MM.1S (cell line): ENCODE measurements at regions not wholly inside any gene's neighbourhood (a gene's known extent, or its start where the extent isn't known, plus 50 kb on each side); places are given as distances from the start of the nearest gene placed in this dataset.

Experiments used
- DNase-seq: peaks from one replicate; pipeline ENCODE4 v3.0.0-alpha.2; 2015
- H2AFZ ChIP-seq: fragments of 300-600 bp; sonication (generic); 2 replicates; pipeline ENCODE4 v1.6.0; 2016; ENCODE audit warnings: antibody characterized with exemption, low read length
- H3F3A ChIP-seq: fragments of 300-600 bp; sonication (generic); 2 replicates; pipeline ENCODE4 v1.6.1; 2016; ENCODE audit warnings: mild to moderate bottlenecking, antibody characterized with exemption, low read length, moderate library complexity, mixed read lengths; ENCODE audit not compliant: insufficient read depth
- H3K27ac ChIP-seq: fragments of 300-600 bp; sonication (generic); 2 replicates; pipeline ENCODE4 v1.5.1; 2016; ENCODE audit warnings: mild to moderate bottlenecking, low read length
- H3K27me3 ChIP-seq: fragments of 300-600 bp; sonication (generic); replicated peaks from 2 replicates; pipeline ENCODE4 v1.6.0; 2016; ENCODE audit warnings: low read length; ENCODE audit not compliant: insufficient read depth
- H3K36me3 ChIP-seq: fragments of 300-600 bp; sonication (generic); replicated peaks from 2 replicates; pipeline ENCODE4 v1.6.1; 2016; ENCODE audit warnings: mild to moderate bottlenecking, low read length, mixed read lengths; ENCODE audit not compliant: insufficient read depth
- H3K4me1 ChIP-seq: fragments of 300-600 bp; sonication (generic); 2 replicates; pipeline ENCODE4 v1.6.1; 2016; ENCODE audit warnings: low read length, mixed read lengths
- H3K4me2 ChIP-seq: fragments of 300-600 bp; sonication (generic); 2 replicates; pipeline ENCODE4 v1.6.0; 2016; ENCODE audit warnings: low read depth, low read length
- H3K4me3 ChIP-seq: fragments of 300-600 bp; sonication (generic); 2 replicates; pipeline ENCODE4 v1.5.1; 2016; ENCODE audit warnings: low read length, mixed read lengths
- H3K79me2 ChIP-seq: fragments of 300-600 bp; sonication (generic); 2 replicates; pipeline ENCODE4 v1.6.1; 2016; ENCODE audit warnings: mixed run types, low read length, mixed read lengths
- H3K9ac ChIP-seq: fragments of 300-600 bp; sonication (generic); 2 replicates; pipeline ENCODE4 v1.6.1; 2016; ENCODE audit warnings: low read length, mixed read lengths
- H3K9me2 ChIP-seq: fragments of 300-600 bp; sonication (generic); replicated peaks from 2 replicates; pipeline ENCODE4 v1.6.1; 2016; ENCODE audit warnings: mild to moderate bottlenecking, low read length, mixed read lengths; ENCODE audit not compliant: insufficient read depth
- H3K9me3 ChIP-seq: fragments of 300-600 bp; sonication (generic); replicated peaks from 2 replicates; pipeline ENCODE4 v1.6.1; 2016; ENCODE audit warnings: mild to moderate bottlenecking, low read length, mixed read lengths; ENCODE audit not compliant: insufficient read depth
- H4K20me1 ChIP-seq: fragments of 300-600 bp; sonication (generic); 2 replicates; pipeline ENCODE4 v1.6.1; 2016; ENCODE audit warnings: mild to moderate bottlenecking, low read length, moderate library complexity, mixed read lengths; ENCODE audit not compliant: insufficient read depth
- CTCF ChIP-seq: fragments of 300-600 bp; sonication (generic); IDR thresholded peaks from 2 replicates; pipeline ENCODE4 v1.5.1; 2016; ENCODE audit warnings: antibody characterized with exemption, low read length, mixed read lengths
- EZH2 ChIP-seq: fragments of 300-600 bp; sonication (generic); optimal IDR thresholded peaks from 2 replicates; pipeline ENCODE3; 2017; ENCODE audit warnings: low read depth, mild to moderate bottlenecking, antibody characterized with exemption, low read length, mixed read lengths
- EZH2phosphoT487 ChIP-seq: fragments of 300-600 bp; sonication (generic); IDR thresholded peaks from 2 replicates; pipeline ENCODE4 v1.6.1; 2018; ENCODE audit warnings: antibody characterized with exemption, low read length

DNA sequence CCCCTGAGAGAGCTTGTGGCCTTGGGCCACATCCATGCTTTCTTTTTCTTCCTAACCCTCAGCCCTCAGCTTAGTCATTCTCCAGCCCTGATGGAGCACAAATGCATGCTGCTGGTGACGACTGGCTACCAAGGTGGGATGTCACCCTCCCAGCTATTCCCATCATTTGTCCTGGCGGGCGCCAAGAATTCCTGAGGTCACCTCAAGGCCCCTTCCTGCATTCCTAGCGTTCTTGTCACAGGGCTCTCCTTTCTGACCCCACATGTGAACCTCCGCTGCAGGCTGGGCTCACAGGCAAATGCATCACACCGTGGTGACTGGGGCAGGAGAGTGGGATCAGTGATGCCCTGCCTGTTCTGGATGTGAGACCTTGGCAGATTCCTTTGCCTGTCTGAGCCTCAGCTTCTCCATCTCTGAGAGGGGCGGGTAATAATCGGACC lies 53.4 kb upstream of the IFFO2 start:
- H3K9ac ChIP-seq = no peak overlapping the region
- no peak for DNase-seq
- no peaks in the 10 kb centered on the region for H3K9me2 ChIP-seq
- H3K4me2 ChIP-seq = no peak overlapping the region
- H3K36me3 ChIP-seq = no peaks in the 10 kb centered on the region
- H3K4me3 ChIP-seq = no peak overlapping the region
- peaks cover 86% of the 10 kb centered on the region for H3K27me3 ChIP-seq
- H2AFZ ChIP-seq = no peak overlapping the region
- H3F3A ChIP-seq = 0 out of 2 replicates have a peak, but pooled peaks cover 10% of the 10 kb centered on the region
- H3K4me1 ChIP-seq = peaks cover 12% of the 10 kb centered on the region
- H3K27ac ChIP-seq = no peak overlapping the region
- no peaks in the 10 kb centered on the region for H3K9me3 ChIP-seq
- no peaks in the 10 kb centered on the region for H3K79me2 ChIP-seq
- H4K20me1 ChIP-seq = no peaks in the 10 kb centered on the region
- TF ChIP-seq EZH2 (no peak), EZH2phosphoT487 (no peak), CTCF (no peak)

DNA sequence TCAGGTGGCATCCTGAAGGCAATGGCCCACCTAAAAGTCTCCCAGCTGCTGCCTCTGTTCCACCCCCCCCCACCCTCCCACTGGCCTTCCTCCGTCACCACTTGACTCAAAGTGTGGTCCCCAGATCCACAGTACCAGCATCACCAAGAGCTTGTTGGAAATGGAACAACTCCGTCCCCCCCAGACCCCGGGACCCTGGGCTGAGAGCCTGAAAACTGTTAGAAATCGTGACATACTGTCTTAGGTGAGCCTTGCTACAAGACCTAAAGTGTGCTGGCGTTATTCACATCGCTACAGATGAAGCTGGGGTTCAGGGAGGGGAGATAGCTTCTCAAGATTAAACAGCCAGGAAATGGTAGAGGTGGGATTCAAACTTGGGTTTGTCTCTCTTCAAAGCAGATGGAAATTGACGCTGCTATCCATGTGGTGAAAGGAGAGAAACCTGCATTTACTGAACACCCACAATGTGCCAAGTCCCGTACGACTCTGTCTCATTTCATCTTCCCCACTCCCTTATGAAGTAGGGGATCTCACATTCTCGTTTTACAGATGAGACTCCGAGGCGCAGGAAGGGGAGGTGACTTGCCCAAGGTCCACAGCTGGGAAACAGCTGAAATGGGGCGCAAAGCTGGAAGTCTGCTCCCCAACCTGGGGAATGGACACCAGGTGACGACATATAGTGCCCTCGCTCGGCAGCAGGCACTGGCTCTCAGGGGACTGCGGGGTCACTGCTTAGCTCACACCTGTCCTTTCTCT lies 52.8 kb upstream of the IFFO2 start:
- Histone ChIP-seq H3K9ac (no peak overlapping the region), H3K79me2 (no peaks in the 10 kb centered on the region), H3K4me3 (no peak overlapping the region), H3K4me1 (peaks cover 12% of the 10 kb centered on the region), H3K4me2 (no peak overlapping the region), H3K36me3 (no peaks in the 10 kb centered on the region), H2AFZ (no peak overlapping the region), H4K20me1 (no peaks in the 10 kb centered on the region), H3K9me3 (no peaks in the 10 kb centered on the region), H3K9me2 (no peaks in the 10 kb centered on the region), H3F3A (0 out of 2 replicates have a peak, but pooled peaks cover 10% of the 10 kb centered on the region), H3K27me3 (peaks cover 86% of the 10 kb centered on the region), H3K27ac (no peak overlapping the region)
- no peak for DNase-seq
- TF ChIP-seq EZH2phosphoT487 = no peak
- no peak for TF ChIP-seq CTCF
- no peak for TF ChIP-seq EZH2

DNA sequence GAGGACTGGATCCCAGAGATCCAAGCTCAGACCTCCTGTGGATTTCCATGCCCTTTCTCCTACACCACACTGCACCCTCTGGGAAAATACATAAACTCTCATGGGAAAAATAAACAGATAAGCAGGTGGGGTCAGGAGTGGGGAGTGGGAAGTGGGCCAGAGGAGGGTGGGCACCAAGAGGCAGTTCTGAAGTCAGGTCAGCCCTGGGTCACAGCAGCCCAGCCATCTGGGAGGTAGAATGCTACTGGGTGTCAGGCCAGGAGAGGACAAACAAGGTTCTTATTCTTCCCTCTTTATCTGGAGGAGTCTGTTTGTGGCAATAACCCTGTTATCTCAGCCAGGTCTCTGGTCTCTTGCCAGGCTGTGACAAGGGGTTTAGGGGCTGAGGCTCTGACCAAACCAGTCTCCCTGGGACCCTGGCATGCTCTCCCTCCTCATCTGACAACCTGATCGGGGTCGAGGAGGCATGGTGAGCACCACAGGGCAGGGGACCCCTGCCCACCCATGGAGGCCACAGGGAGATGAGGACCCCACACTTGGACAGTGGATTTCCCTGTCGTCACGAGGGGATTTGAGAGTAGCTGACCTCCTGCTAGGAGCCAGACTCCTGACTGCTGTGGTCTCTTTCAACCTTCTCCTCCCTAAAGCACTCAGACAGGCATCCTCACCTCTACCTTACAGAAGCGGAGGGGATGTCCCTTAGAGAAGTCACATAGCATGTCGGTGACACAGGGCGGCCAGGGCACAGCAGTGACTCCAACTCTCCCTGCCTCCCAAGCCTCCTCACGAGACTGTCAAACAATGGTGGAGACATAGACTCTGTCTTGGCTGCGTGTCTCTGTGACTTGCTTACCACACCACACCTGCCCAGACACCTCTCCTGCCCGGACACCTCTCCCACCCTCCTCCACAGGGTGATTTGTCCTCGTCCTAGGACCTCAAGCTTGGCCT lies 51.3 kb upstream of the IFFO2 start:
- no peak overlapping the region for H3K4me3 ChIP-seq
- no peak overlapping the region for H3K4me2 ChIP-seq
- no peaks in the 10 kb centered on the region for H4K20me1 ChIP-seq
- H3K27me3 ChIP-seq = peaks cover 87% of the 10 kb centered on the region
- no peak overlapping the region for H3K9ac ChIP-seq
- no peaks in the 10 kb centered on the region for H3K9me2 ChIP-seq
- H3K27ac ChIP-seq = no peak overlapping the region
- H3K4me1 ChIP-seq = peaks cover 12% of the 10 kb centered on the region
- no peaks in the 10 kb centered on the region for H3K79me2 ChIP-seq
- TF ChIP-seq CTCF = no peak
- TF ChIP-seq EZH2 = no peak
- TF ChIP-seq EZH2phosphoT487 = no peak
- no peaks in the 10 kb centered on the region for H3K9me3 ChIP-seq
- DNase-seq = no peak
- H2AFZ ChIP-seq = no peak overlapping the region
- no peaks in the 10 kb centered on the region for H3K36me3 ChIP-seq
- 0 out of 2 replicates have a peak, but pooled peaks cover 10% of the 10 kb centered on the region for H3F3A ChIP-seq
